Right atrium auricular region (tissue), 2 donors: ENCODE measurements at regions not wholly inside any gene's neighbourhood (a gene's known extent, or its start where the extent isn't known, plus 50 kb on each side); places are given as distances from the start of the nearest gene placed in this dataset.
A peak's percentile ranks its signal among the peaks of the same experiment; 100 is the strongest.

Experiments used
- DNase-seq: peaks from one replicate; pipeline ENCODE4 v3.0.0-alpha.2; 2019; ENCODE audit warnings: low spot score
- H3K27ac ChIP-seq, 2 donors: fragments of 200-600 bp; sonication (generic); 1 replicate in 1 of 2; 2 replicates in 1 of 2; pipeline ENCODE4 v1.5.1; 2016 to 2019
- H3K27me3 ChIP-seq, 2 donors: fragments of 200-600 bp; sonication (generic); one replicate each; pipeline versions ENCODE4 v1.5.1 to v1.6.0; 2017 to 2019
- H3K36me3 ChIP-seq: fragments of 200-600 bp; sonication (generic); one replicate; pipeline ENCODE4 v1.5.1; 2016
- H3K4me1 ChIP-seq, 2 donors: fragments of 200-600 bp; sonication (generic); one replicate each; pipeline versions ENCODE4 v1.5.1 to v1.6.0; 2017 to 2019
- H3K4me3 ChIP-seq, 2 donors: fragments of 200-600 bp; sonication (generic); 1 replicate in 1 of 2; 2 replicates in 1 of 2; pipeline ENCODE4 v1.5.1; 2017 to 2019; ENCODE audit warnings: mild to moderate bottlenecking in 1 of 2, moderate library complexity in 1 of 2
- H3K9me3 ChIP-seq, 2 donors: fragments of 200-600 bp; sonication (generic); one replicate each; pipeline ENCODE4 v1.5.1; 2019
- TF ChIP-seq, protein P1 (sequence below), 2 donors: fragments of 200-600 bp; sonication (generic); IDR thresholded peaks; one replicate each; pipeline ENCODE4 v1.5.1; 2019; ENCODE audit warnings: antibody characterized with exemption in 2 of 2

DNA sequence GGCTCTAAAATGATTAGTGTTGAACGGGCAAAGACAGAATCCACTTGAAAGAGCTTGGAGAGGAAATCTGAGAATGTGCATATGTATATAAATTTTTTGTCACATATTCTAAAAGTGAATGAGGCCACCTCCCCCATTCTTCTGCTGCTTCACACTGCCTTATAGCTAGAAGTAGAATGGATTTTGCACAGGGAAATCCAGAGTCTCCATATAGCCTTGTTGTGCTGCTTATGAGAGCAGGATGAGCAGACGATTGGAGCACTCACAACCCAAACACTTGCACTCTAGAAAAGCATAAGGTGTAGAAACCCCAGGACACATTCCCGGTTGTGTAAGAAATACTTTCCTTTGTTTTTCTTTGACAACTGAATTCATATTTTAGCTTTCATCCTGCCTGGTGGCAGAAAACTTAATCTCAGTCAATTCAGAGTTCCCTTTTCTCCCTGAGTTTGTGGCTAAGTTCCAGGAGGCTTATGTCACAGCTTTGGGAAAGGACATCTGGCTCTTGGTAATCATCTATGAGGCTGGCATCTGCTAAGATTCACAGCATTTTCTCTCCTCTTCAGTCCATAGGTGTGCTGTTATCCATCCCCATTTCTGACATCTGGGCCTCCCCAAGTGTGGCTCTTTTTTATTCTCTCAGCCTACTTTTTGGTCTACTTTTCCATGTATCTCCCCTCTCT is 188.4 kb upstream of the PFN2 start:
- H3K36me3 ChIP-seq: no peaks in the 10 kb centered on the region
- H3K4me1 ChIP-seq: no peaks in the 10 kb centered on the region
- H3K9me3 ChIP-seq: no peaks in the 10 kb centered on the region
- TF ChIP-seq, protein P1, sequence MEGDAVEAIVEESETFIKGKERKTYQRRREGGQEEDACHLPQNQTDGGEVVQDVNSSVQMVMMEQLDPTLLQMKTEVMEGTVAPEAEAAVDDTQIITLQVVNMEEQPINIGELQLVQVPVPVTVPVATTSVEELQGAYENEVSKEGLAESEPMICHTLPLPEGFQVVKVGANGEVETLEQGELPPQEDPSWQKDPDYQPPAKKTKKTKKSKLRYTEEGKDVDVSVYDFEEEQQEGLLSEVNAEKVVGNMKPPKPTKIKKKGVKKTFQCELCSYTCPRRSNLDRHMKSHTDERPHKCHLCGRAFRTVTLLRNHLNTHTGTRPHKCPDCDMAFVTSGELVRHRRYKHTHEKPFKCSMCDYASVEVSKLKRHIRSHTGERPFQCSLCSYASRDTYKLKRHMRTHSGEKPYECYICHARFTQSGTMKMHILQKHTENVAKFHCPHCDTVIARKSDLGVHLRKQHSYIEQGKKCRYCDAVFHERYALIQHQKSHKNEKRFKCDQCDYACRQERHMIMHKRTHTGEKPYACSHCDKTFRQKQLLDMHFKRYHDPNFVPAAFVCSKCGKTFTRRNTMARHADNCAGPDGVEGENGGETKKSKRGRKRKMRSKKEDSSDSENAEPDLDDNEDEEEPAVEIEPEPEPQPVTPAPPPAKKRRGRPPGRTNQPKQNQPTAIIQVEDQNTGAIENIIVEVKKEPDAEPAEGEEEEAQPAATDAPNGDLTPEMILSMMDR (IDR thresholded peaks at IDR 0.05): no peak
- no peak overlapping the region for H3K27ac ChIP-seq
- no peak overlapping the region for H3K4me3 ChIP-seq
- no peaks in the 10 kb centered on the region for H3K27me3 ChIP-seq
- no peak for DNase-seq

DNA sequence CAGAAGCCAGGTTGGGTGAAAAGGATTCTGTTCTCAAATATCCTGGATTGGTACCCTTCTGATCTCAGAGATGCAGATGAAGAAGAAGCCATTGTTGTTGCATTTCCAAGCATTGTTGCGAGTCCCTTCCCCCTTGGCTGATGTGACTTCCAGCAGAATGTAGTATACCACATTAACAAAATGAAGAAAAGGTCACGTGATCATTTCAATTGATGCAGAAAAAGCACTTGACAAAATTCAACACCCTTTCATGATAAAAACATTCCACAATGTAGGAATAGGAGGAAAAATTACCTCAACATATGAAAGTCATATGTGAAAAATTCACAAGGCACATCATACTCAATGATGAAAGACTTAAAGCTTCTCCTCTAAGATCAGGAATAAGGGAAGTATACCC is 181.9 kb upstream of the PFN2 start:
- Histone ChIP-seq H3K4me3 (no peak overlapping the region), H3K4me1 (peaks cover 0 to 4% of the 10 kb centered on the region in 2 donors), H3K27ac (no peak overlapping the region), H3K36me3 (no peaks in the 10 kb centered on the region), H3K27me3 (no peaks in the 10 kb centered on the region), H3K9me3 (no peaks in the 10 kb centered on the region)
- DNase-seq: no peak
- TF ChIP-seq, protein P1 (IDR thresholded peaks at IDR 0.05): no peak

DNA sequence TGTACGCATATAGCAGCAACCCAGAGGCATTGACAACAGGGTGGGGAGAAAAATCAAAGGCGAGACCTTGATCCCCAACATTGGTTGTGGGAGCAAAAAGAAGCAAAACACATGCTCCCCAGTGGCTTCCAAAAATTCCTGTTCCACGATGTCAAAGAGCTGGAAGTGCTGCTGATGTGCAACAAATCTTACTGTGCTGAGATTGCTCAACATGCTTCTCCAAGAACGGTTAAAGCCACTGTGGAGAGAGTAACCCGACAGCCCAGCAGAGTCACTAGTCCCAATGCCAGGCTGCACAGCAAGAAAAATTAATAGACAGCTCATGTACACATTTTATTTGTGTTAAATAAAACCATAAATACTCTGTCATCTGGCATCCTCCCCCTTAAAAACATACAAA is 179.9 kb upstream of the PFN2 start:
- H3K4me3 ChIP-seq: no peak overlapping the region
- no peaks in the 10 kb centered on the region for H3K27me3 ChIP-seq
- H3K36me3 ChIP-seq: no peaks in the 10 kb centered on the region
- H3K9me3 ChIP-seq: no peaks in the 10 kb centered on the region
- no peak overlapping the region for H3K27ac ChIP-seq
- TF ChIP-seq, protein P1 (IDR thresholded peaks at IDR 0.05): no peak
- DNase-seq: no peak
- peaks cover 0 to 6% of the 10 kb centered on the region in 2 donors for H3K4me1 ChIP-seq

DNA sequence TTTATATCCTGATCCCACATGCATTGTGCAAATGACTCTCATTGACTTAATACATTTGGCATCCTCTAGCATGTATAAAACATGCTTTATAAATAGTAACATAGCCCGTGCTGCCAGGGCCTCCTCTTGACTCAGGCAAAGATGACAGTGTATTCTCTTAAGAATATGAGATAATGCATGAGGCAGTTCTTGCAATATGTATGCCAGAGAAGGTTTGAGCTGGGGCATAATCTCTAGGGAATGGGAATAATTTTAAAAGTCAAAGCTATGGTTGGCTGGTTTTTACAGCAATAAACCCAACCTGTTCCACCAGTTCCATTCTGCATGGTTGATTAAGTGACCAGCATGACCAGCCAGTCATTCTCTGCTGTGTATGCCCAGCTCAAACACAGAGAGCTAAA is 179.0 kb upstream of the PFN2 start:
- peak overlapping the region in 1 of 2 donors; percentile 37 for H3K27ac ChIP-seq
- H3K36me3 ChIP-seq: no peaks in the 10 kb centered on the region
- H3K27me3 ChIP-seq: no peaks in the 10 kb centered on the region
- TF ChIP-seq, protein P1 (IDR thresholded peaks at IDR 0.05): no peak
- H3K9me3 ChIP-seq: no peaks in the 10 kb centered on the region
- no peak overlapping the region for H3K4me3 ChIP-seq
- peaks cover 0 to 6% of the 10 kb centered on the region in 2 donors for H3K4me1 ChIP-seq
- DNase-seq: no peak

DNA sequence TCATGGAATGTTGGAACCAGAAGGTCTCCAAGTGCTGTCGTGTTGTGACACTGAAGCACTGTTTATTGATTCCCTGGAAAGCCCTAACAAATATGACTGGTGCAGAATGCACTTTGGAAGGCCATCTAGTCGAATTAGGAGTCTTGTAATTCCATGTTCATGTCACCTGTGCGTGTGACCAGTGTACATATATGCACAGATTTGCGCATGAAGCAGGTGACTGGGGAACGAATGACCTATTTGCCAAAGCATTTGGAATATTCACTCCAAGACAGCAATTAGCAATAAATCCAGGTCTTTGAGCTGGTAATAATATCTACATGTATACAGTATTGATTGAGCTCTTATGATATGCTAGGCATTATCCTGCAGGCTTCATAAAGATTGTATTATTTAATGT is 177.5 kb upstream of the PFN2 start:
- Histone ChIP-seq H3K36me3 (no peaks in the 10 kb centered on the region), H3K4me1 (peaks cover 0 to 6% of the 10 kb centered on the region in 2 donors), H3K9me3 (no peaks in the 10 kb centered on the region), H3K4me3 (no peak overlapping the region), H3K27me3 (no peaks in the 10 kb centered on the region), H3K27ac (no peak overlapping the region)
- DNase-seq: no peak
- TF ChIP-seq, protein P1 (IDR thresholded peaks at IDR 0.05): no peak

DNA sequence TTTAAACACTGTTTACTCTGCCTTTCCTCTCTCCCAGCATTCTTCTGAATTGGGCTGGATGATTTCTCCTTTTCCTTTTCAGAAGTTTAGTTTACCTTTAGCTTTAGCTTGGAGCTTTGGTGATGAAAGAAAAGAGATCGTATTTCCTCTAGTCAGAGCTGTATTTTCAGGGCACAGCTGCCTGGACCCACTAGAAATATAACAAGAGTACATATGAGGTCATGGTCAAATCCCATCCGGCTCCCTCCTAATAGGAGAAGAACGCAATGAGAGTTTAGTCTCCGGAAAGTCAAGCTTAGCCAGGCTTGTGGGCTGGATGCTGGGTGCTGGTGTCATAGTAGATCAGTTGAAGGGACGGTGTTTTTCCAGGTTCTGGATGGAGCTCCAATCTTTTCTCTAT is 177.1 kb upstream of the PFN2 start:
- Histone ChIP-seq H3K27ac (no peak overlapping the region), H3K36me3 (no peaks in the 10 kb centered on the region), H3K27me3 (no peaks in the 10 kb centered on the region), H3K4me1 (peaks cover 0 to 6% of the 10 kb centered on the region in 2 donors), H3K9me3 (no peaks in the 10 kb centered on the region), H3K4me3 (no peak overlapping the region)
- no peak for DNase-seq
- TF ChIP-seq, protein P1 (IDR thresholded peaks at IDR 0.05): no peak
